ENCODE measurements at regions not wholly inside any gene's neighbourhood (a gene's known extent, or its start where the extent isn't known, plus 50 kb on each side); places are given as distances from the start of the nearest gene placed in this dataset.

GRCh38 chr18:14928396-14928795, 180.4 kb downstream of the ANKRD30B start:
- no peak overlapping the region for H3K4me2 ChIP-seq (ENCODE audit: extremely low read depth, insufficient read depth, low read length)
- H3K4me3 ChIP-seq (replicated peaks in 1 of 4; ENCODE audit: control extremely low read depth in 1 of 4, insufficient read depth in 1 of 4, low read depth in 3 of 4, low read length in 4 of 4): no peak overlapping the region
- no peak overlapping the region for H3K9ac ChIP-seq (ENCODE audit: insufficient read depth, low read length)
- no peaks in the 10 kb centered on the region for H3K79me2 ChIP-seq (ENCODE audit: control insufficient read depth, insufficient read depth, low read length)
- no peaks in the 10 kb centered on the region for H4K20me1 ChIP-seq (ENCODE audit: control insufficient read depth, extremely low read depth, insufficient read depth, low read length)
- H3K4me1 ChIP-seq (ENCODE audit: control insufficient read depth, extremely low read depth, insufficient read depth, low read length): no peaks in the 10 kb centered on the region
- H3K27me3 ChIP-seq (ENCODE audit: control insufficient read depth, insufficient read depth, low read length): no peaks in the 10 kb centered on the region
- no peak for DNase-seq (ENCODE audit: low read depth in 2 of 2)
- H3K9me3 ChIP-seq (ENCODE audit: control insufficient read depth, insufficient read depth, low read depth, low read length): no peaks in the 10 kb centered on the region
- TF ChIP-seq CTCF (conservative IDR thresholded peaks at IDR 0.05 in 1 of 2, IDR thresholded peaks at IDR 0.05 in 1 of 2; ENCODE audit: low read depth in 1 of 2, low read length in 2 of 2): no peak
- no peak for TF ChIP-seq EZH2 (IDR thresholded peaks at IDR 0.05; ENCODE audit: low read length, missing control alignments)
- no peak overlapping the region for H2AFZ ChIP-seq (ENCODE audit: low read length)
- no peaks in the 10 kb centered on the region for H3K36me3 ChIP-seq (ENCODE audit: control insufficient read depth, insufficient read depth, low read length)
- no peak overlapping the region for H3K27ac ChIP-seq (ENCODE audit: insufficient read depth, low read length)

- no peak overlapping the region for H3K9ac ChIP-seq (ENCODE audit: insufficient read depth, low read length)
- H2AFZ ChIP-seq (ENCODE audit: low read length): no peak overlapping the region
- TF ChIP-seq EZH2 (IDR thresholded peaks at IDR 0.05; ENCODE audit: low read length, missing control alignments) (no peak), CTCF (conservative IDR thresholded peaks at IDR 0.05 in 1 of 2, IDR thresholded peaks at IDR 0.05 in 1 of 2; ENCODE audit: low read depth in 1 of 2, low read length in 2 of 2) (no peak)
- DNase-seq (ENCODE audit: low read depth in 2 of 2): no peak
- no peaks in the 10 kb centered on the region for H3K9me3 ChIP-seq (ENCODE audit: control insufficient read depth, insufficient read depth, low read depth, low read length)
- H3K27me3 ChIP-seq (ENCODE audit: control insufficient read depth, insufficient read depth, low read length): no peaks in the 10 kb centered on the region
- H3K27ac ChIP-seq (ENCODE audit: insufficient read depth, low read length): no peak overlapping the region
- H3K36me3 ChIP-seq (ENCODE audit: control insufficient read depth, insufficient read depth, low read length): no peaks in the 10 kb centered on the region
- H3K4me3 ChIP-seq (replicated peaks in 1 of 4; ENCODE audit: control extremely low read depth in 1 of 4, insufficient read depth in 1 of 4, low read depth in 3 of 4, low read length in 4 of 4): no peak overlapping the region
- H3K4me2 ChIP-seq (ENCODE audit: extremely low read depth, insufficient read depth, low read length): no peak overlapping the region
- no peaks in the 10 kb centered on the region for H4K20me1 ChIP-seq (ENCODE audit: control insufficient read depth, extremely low read depth, insufficient read depth, low read length)
- no peaks in the 10 kb centered on the region for H3K4me1 ChIP-seq (ENCODE audit: control insufficient read depth, extremely low read depth, insufficient read depth, low read length)
- no peaks in the 10 kb centered on the region for H3K79me2 ChIP-seq (ENCODE audit: control insufficient read depth, insufficient read depth, low read length)
Observed at GRCh38 chr18:14930076-14930475, 182.1 kb downstream of the ANKRD30B start.

GRCh38 chr18:14930576-14930975, 182.6 kb downstream of the ANKRD30B start:
- no peak overlapping the region for H3K4me3 ChIP-seq (replicated peaks in 1 of 4; ENCODE audit: control extremely low read depth in 1 of 4, insufficient read depth in 1 of 4, low read depth in 3 of 4, low read length in 4 of 4)

More at GRCh38 chr18:14930576-14930975, 182.6 kb downstream of the ANKRD30B start:
- TF ChIP-seq EZH2 (IDR thresholded peaks at IDR 0.05; ENCODE audit: low read length, missing control alignments) (no peak), CTCF (conservative IDR thresholded peaks at IDR 0.05 in 1 of 2, IDR thresholded peaks at IDR 0.05 in 1 of 2; ENCODE audit: low read depth in 1 of 2, low read length in 2 of 2) (no peak)
- H2AFZ ChIP-seq (ENCODE audit: low read length): no peak overlapping the region
- no peaks in the 10 kb centered on the region for H3K79me2 ChIP-seq (ENCODE audit: control insufficient read depth, insufficient read depth, low read length)
- H3K36me3 ChIP-seq (ENCODE audit: control insufficient read depth, insufficient read depth, low read length): no peaks in the 10 kb centered on the region
- DNase-seq (ENCODE audit: low read depth in 2 of 2): no peak
- H3K27me3 ChIP-seq (ENCODE audit: control insufficient read depth, insufficient read depth, low read length): no peaks in the 10 kb centered on the region
- no peak overlapping the region for H3K4me2 ChIP-seq (ENCODE audit: extremely low read depth, insufficient read depth, low read length)
- H3K4me1 ChIP-seq (ENCODE audit: control insufficient read depth, extremely low read depth, insufficient read depth, low read length): no peaks in the 10 kb centered on the region
- no peak overlapping the region for H3K27ac ChIP-seq (ENCODE audit: insufficient read depth, low read length)
- H3K9me3 ChIP-seq (ENCODE audit: control insufficient read depth, insufficient read depth, low read depth, low read length): no peaks in the 10 kb centered on the region
- H3K9ac ChIP-seq (ENCODE audit: insufficient read depth, low read length): no peak overlapping the region
- no peaks in the 10 kb centered on the region for H4K20me1 ChIP-seq (ENCODE audit: control insufficient read depth, extremely low read depth, insufficient read depth, low read length)

Measured in fibroblast of lung (primary cell).